GM23338 (cell line): ENCODE measurements at regions not wholly inside any gene's neighbourhood (a gene's known extent, or its start where the extent isn't known, plus 50 kb on each side); places are given as distances from the start of the nearest gene placed in this dataset.
A peak's percentile ranks its signal among the peaks of the same experiment; 100 is the strongest.

Experiments used
- ATAC-seq: fragments of 200-7000 bp; cut with Tn5 transposase; 3 replicates; pipeline ENCODE4 v1.9.1; 2020
- DNase-seq: peaks from one replicate; pipeline ENCODE4 v3.0.0-alpha.2; 2015; ENCODE audit warnings: low spot score
- H2AFZ ChIP-seq: fragments of 200-600 bp; sonication (generic); 2 replicates; pipeline ENCODE4 v1.8.0; 2016; ENCODE audit warnings: antibody characterized with exemption, mild to moderate bottlenecking, moderate library complexity
- H3F3A ChIP-seq: fragments of 200-600 bp; sonication (generic); replicated peaks from 2 replicates; pipeline ENCODE4 v1.8.0; 2017; ENCODE audit warnings: antibody characterized with exemption, mixed run types, low read depth
- H3K27ac ChIP-seq: fragments of 200-600 bp; sonication (generic); 2 replicates; pipeline ENCODE4 v1.6.1; 2016; ENCODE audit warnings: low read depth
- H3K27me3 ChIP-seq: fragments of 200-600 bp; sonication (generic); 2 replicates; pipeline ENCODE4 v1.8.0; 2016; ENCODE audit warnings: mild to moderate bottlenecking, mixed run types, moderate library complexity; ENCODE audit not compliant: insufficient read depth
- H3K36me3 ChIP-seq: fragments of 200-600 bp; sonication (generic); 2 replicates; pipeline ENCODE4 v1.8.0; 2016; ENCODE audit warnings: mild to moderate bottlenecking; ENCODE audit not compliant: insufficient read depth
- H3K4me1 ChIP-seq: fragments of 200-600 bp; sonication (generic); 2 replicates; pipeline ENCODE4 v1.8.0; 2016; ENCODE audit warnings: mild to moderate bottlenecking, moderate library complexity; ENCODE audit not compliant: insufficient read depth
- H3K4me2 ChIP-seq: fragments of 200-600 bp; sonication (generic); 2 replicates; pipeline ENCODE4 v1.7.1; 2017; ENCODE audit warnings: mixed run types
- H3K4me3 ChIP-seq: fragments of 200-600 bp; sonication (generic); 2 replicates; pipeline ENCODE4 v1.6.1; 2016; ENCODE audit warnings: mixed run types
- H3K79me2 ChIP-seq: fragments of 200-600 bp; sonication (generic); replicated peaks from 2 replicates; pipeline ENCODE4 v1.8.0; 2017; ENCODE audit warnings: mild to moderate bottlenecking; ENCODE audit not compliant: insufficient read depth
- H3K9me2 ChIP-seq: fragments of 200-600 bp; sonication (generic); 2 replicates; pipeline ENCODE4 v1.8.0; 2017; ENCODE audit not compliant: insufficient read depth
- H4K20me1 ChIP-seq: fragments of 200-600 bp; sonication (generic); replicated peaks from 2 replicates; pipeline ENCODE4 v1.8.0; 2017; ENCODE audit warnings: mild to moderate bottlenecking; ENCODE audit not compliant: insufficient read depth
- H3K27ac Mint-ChIP-seq: 2 replicates; pipeline ENCODE4 v1.8.0; 2020; ENCODE audit warnings: inconsistent platforms, mild to moderate bottlenecking, moderate library complexity, mixed read lengths
- H3K27me3 Mint-ChIP-seq: 3 replicates; pipeline ENCODE4 v1.8.0; 2022; ENCODE audit warnings: low read depth, mild to moderate bottlenecking, moderate library complexity, mixed read lengths, inconsistent platforms; ENCODE audit not compliant: insufficient read depth, poor library complexity
- H3K36me3 Mint-ChIP-seq: 3 replicates; pipeline ENCODE4 v1.8.0; 2021; ENCODE audit warnings: low read depth, mild to moderate bottlenecking, inconsistent platforms, moderate library complexity, mixed read lengths
- H3K4me1 Mint-ChIP-seq: 3 replicates; pipeline ENCODE4 v1.8.0; 2020; ENCODE audit warnings: mild to moderate bottlenecking, inconsistent platforms, mixed read lengths
- H3K4me3 Mint-ChIP-seq: 3 replicates; pipeline ENCODE4 v1.8.0; 2021; ENCODE audit warnings: moderate library complexity, mild to moderate bottlenecking, inconsistent platforms, mixed read lengths
- H3K9me3 Mint-ChIP-seq: 3 replicates; pipeline ENCODE4 v1.8.0; 2020; ENCODE audit warnings: moderate library complexity, mild to moderate bottlenecking, inconsistent platforms, mixed read lengths
- EZH2 ChIP-seq: fragments of 200-600 bp; sonication (generic); IDR thresholded peaks from one replicate; pipeline ENCODE4 v1.8.0; 2017; ENCODE audit warnings: antibody characterized with exemption, mild to moderate bottlenecking, low read depth; ENCODE audit not compliant: unreplicated experiment
- JUNB ChIP-seq: IDR thresholded peaks from one replicate; pipeline ENCODE4 v1.6.1; 2016; ENCODE audit warnings: antibody characterized with exemption; ENCODE audit not compliant: unreplicated experiment
- NANOG ChIP-seq: IDR thresholded peaks from 2 replicates; pipeline ENCODE4 v1.6.1; 2016; ENCODE audit warnings: antibody characterized with exemption, borderline replicate concordance
- POLR2AphosphoS5 ChIP-seq: IDR thresholded peaks from 2 replicates; pipeline ENCODE4 v1.6.1; 2016; ENCODE audit warnings: antibody characterized with exemption, low read depth
- REST ChIP-seq: IDR thresholded peaks from one replicate; pipeline ENCODE4 v1.6.1; 2018; ENCODE audit warnings: antibody characterized with exemption; ENCODE audit not compliant: unreplicated experiment
- STAT1 ChIP-seq: IDR thresholded peaks from one replicate; pipeline ENCODE4 v1.6.1; 2016; ENCODE audit warnings: antibody characterized with exemption; ENCODE audit not compliant: unreplicated experiment
- ZNF114 ChIP-seq: fragments of 250-450 bp; sonication (Bioruptor Pico); IDR thresholded peaks from 2 replicates; pipeline ENCODE4 v1.5.0; 2020; ENCODE audit warnings: mild to moderate bottlenecking, moderate library complexity
- ZNF331 ChIP-seq: fragments of 250-450 bp; sonication (Bioruptor Pico); IDR thresholded peaks from 2 replicates; pipeline ENCODE4 v1.5.0; 2020; ENCODE audit warnings: low read depth, mild to moderate bottlenecking, moderate library complexity
- ZNF462 ChIP-seq: fragments of 250-450 bp; sonication (Bioruptor Pico); IDR thresholded peaks from 2 replicates; pipeline ENCODE4 v1.5.0; 2020; ENCODE audit warnings: mild to moderate bottlenecking, moderate library complexity

- TF ChIP-seq REST, result no peak
- TF ChIP-seq ZNF331 (CRISPR knock-in tag), result no peak
These were observed 114.6 kb downstream of the TTC32 start (continued) for GRCh38 chr2:19787134-19787533.

GRCh38 chr2:19786408-19787058 lies 115.2 kb downstream of the TTC32 start:
- ATAC-seq (peak; percentile 47), DNase-seq (no peak)
- H3K4me3 ChIP-seq, result no peak overlapping the region
- peaks cover 4% of the 10 kb centered on the region; the same call in 1 of the 2 replicates for H3K4me1 ChIP-seq
- H3K79me2 ChIP-seq, result no peaks in the 10 kb centered on the region
- no peak overlapping the region for H3K4me2 ChIP-seq
- Mint-ChIP-seq H3K4me1 (peaks cover 27% of the 10 kb centered on the region), H3K27me3 (peaks cover 6% of the 10 kb centered on the region), H3K9me3 (no peaks in the 10 kb centered on the region), H3K36me3 (no peaks in the 10 kb centered on the region), H3K27ac (no peak overlapping the region), H3K4me3 (no peak overlapping the region)
- H3K27ac ChIP-seq, result no peak overlapping the region
- no peaks in the 10 kb centered on the region for H3K36me3 ChIP-seq
- no peaks in the 10 kb centered on the region for H3F3A ChIP-seq
- TF ChIP-seq ZNF114 (no peak), POLR2AphosphoS5 (no peak), EZH2 (no peak), ZNF462 (CRISPR knock-in tag) (no peak), NANOG (no peak), REST (no peak), STAT1 (no peak), JUNB (no peak)
- no peaks in the 10 kb centered on the region for H3K27me3 ChIP-seq
- peak overlapping the region; percentile 72; the same call in 1 of the 2 replicates for H2AFZ ChIP-seq
- H4K20me1 ChIP-seq, result no peaks in the 10 kb centered on the region
- H3K9me2 ChIP-seq, result peaks cover 3% of the 10 kb centered on the region; the same call in 1 of the 2 replicates
